Suprapubic skin (tissue), 4 donors: ENCODE measurements at regions not wholly inside any gene's neighbourhood (a gene's known extent, or its start where the extent isn't known, plus 50 kb on each side); places are given as distances from the start of the nearest gene placed in this dataset.

Experiments used
- DNase-seq, 2 donors: peaks; one replicate each; pipeline ENCODE4 v3.0.0-alpha.2; 2019; ENCODE audit warnings: low spot score in 2 of 2
- H3K27ac ChIP-seq: fragments of 200-600 bp; sonication (generic); one replicate; pipeline ENCODE4 v1.5.1; 2019
- H3K27me3 ChIP-seq: fragments of 200-600 bp; sonication (generic); one replicate; pipeline ENCODE4 v1.5.1; 2019
- H3K36me3 ChIP-seq: fragments of 200-600 bp; sonication (generic); one replicate; pipeline ENCODE4 v1.5.1; 2019
- H3K4me1 ChIP-seq: fragments of 200-600 bp; sonication (generic); one replicate; pipeline ENCODE4 v1.5.1; 2019
- H3K4me3 ChIP-seq: fragments of 200-600 bp; sonication (generic); one replicate; pipeline ENCODE4 v1.5.1; 2019; ENCODE audit warnings: mild to moderate bottlenecking
- H3K9me3 ChIP-seq: fragments of 200-600 bp; sonication (generic); one replicate; pipeline ENCODE4 v1.5.1; 2019
- EP300 ChIP-seq: sonication (generic); formaldehyde crosslinking; IDR thresholded peaks from one replicate; pipeline ENCODE4 v1.6.1; 2017; ENCODE audit warnings: antibody characterized with exemption
- POLR2A ChIP-seq, 2 donors: fragments of 450-650 bp; IDR thresholded peaks; one replicate each; pipeline ENCODE4 v1.6.1; 2017; ENCODE audit warnings: antibody characterized with exemption in 2 of 2, mild to moderate bottlenecking in 2 of 2, moderate library complexity in 2 of 2
- POLR2AphosphoS5 ChIP-seq, 3 donors: sonication (generic); formaldehyde crosslinking; IDR thresholded peaks; one replicate each; pipeline ENCODE4 v1.6.1; 2017; ENCODE audit warnings: antibody characterized with exemption in 3 of 3
- WGBS: methylation state at CpG from one replicate; pipeline ENCODE4 v1.1.5; 2018; 5-methylcytosine and 5-hydroxymethylcytosine counted together
- TF ChIP-seq, protein P1 (sequence below), 2 donors: fragments of 200-600 bp in 1 of 2; fragments of 450-650 bp in 1 of 2; sonication (generic) in 1 of 2; IDR thresholded peaks; one replicate each; pipeline ENCODE4 v1.5.1; 2016 to 2019; ENCODE audit warnings: antibody characterized with exemption in 2 of 2, mild to moderate bottlenecking in 1 of 2, moderate library complexity in 1 of 2

GRCh38 chr2:234329202-234329960 is 167.5 kb downstream of the ARL4C start:
- no peak for DNase-seq
- no peak overlapping the region for H3K4me3 ChIP-seq
- H3K27ac ChIP-seq, result no peak overlapping the region
- 85% methylated on average over 10 of the region's 12 CpGs for WGBS
- no peaks in the 10 kb centered on the region for H3K27me3 ChIP-seq
- no peaks in the 10 kb centered on the region for H3K36me3 ChIP-seq
- peaks cover 4% of the 10 kb centered on the region for H3K4me1 ChIP-seq
- TF ChIP-seq POLR2A (IDR thresholded peaks at IDR 0.05) (no peak), EP300 (no peak), POLR2AphosphoS5 (IDR thresholded peaks at IDR 0.05) (no peak)
- TF ChIP-seq, protein P1, sequence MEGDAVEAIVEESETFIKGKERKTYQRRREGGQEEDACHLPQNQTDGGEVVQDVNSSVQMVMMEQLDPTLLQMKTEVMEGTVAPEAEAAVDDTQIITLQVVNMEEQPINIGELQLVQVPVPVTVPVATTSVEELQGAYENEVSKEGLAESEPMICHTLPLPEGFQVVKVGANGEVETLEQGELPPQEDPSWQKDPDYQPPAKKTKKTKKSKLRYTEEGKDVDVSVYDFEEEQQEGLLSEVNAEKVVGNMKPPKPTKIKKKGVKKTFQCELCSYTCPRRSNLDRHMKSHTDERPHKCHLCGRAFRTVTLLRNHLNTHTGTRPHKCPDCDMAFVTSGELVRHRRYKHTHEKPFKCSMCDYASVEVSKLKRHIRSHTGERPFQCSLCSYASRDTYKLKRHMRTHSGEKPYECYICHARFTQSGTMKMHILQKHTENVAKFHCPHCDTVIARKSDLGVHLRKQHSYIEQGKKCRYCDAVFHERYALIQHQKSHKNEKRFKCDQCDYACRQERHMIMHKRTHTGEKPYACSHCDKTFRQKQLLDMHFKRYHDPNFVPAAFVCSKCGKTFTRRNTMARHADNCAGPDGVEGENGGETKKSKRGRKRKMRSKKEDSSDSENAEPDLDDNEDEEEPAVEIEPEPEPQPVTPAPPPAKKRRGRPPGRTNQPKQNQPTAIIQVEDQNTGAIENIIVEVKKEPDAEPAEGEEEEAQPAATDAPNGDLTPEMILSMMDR (IDR thresholded peaks at IDR 0.05), result no peak
- no peaks in the 10 kb centered on the region for H3K9me3 ChIP-seq

DNA sequence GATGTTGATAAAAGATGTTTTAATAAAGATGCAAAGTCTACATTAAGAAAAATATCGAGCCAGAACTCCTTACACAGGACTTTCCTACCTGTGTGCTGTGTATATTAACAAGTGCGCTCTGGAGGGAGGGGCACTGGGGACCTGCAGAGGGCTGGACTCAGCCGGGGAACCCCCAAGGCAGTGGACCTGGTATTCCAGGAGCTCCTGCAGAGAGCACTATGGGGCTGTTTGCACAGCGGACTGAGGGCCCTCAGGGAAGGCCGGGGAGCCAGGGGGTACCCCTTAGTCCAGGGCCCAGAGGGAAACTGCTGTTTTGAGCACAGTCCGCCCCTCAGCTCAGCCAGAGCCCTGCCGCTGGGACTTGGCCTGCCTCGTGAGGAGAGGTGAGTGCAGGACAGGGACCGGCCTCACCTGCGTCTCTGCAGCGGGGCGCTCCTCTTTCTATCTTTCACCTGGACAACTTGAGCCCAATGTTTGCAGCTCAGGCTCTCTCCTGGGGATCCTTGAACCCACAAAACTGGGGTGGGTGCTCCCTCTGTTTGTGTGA is 168.4 kb downstream of the ARL4C start:
- WGBS, result 84% methylated on average over 5 of the region's 12 CpGs

GRCh38 chr2:234326694-234327093 is 170.2 kb downstream of the ARL4C start:
- WGBS, result 77% methylated on average over 2 of the region's 2 CpGs
- Histone ChIP-seq H3K27me3 (no peaks in the 10 kb centered on the region), H3K27ac (no peak overlapping the region), H3K36me3 (no peaks in the 10 kb centered on the region), H3K4me3 (no peak overlapping the region), H3K9me3 (no peaks in the 10 kb centered on the region), H3K4me1 (peaks cover 5% of the 10 kb centered on the region)
- DNase-seq, result no peak
- TF ChIP-seq, protein P1 (IDR thresholded peaks at IDR 0.05), result no peak
- TF ChIP-seq POLR2AphosphoS5 (IDR thresholded peaks at IDR 0.05) (no peak), EP300 (no peak), POLR2A (IDR thresholded peaks at IDR 0.05) (no peak)

More for the DNA sequence above, 168.4 kb downstream of the ARL4C start:
- H3K4me3 ChIP-seq, result no peak overlapping the region
- peaks cover 5% of the 10 kb centered on the region for H3K4me1 ChIP-seq
- no peak for TF ChIP-seq EP300
- TF ChIP-seq POLR2AphosphoS5 (IDR thresholded peaks at IDR 0.05), result no peak
- no peak for TF ChIP-seq POLR2A (IDR thresholded peaks at IDR 0.05)
- TF ChIP-seq, protein P1 (IDR thresholded peaks at IDR 0.05), result no peak
- no peaks in the 10 kb centered on the region for H3K27me3 ChIP-seq
- no peaks in the 10 kb centered on the region for H3K9me3 ChIP-seq
- DNase-seq, result no peak
- no peak overlapping the region for H3K27ac ChIP-seq
- no peaks in the 10 kb centered on the region for H3K36me3 ChIP-seq

- no peaks in the 10 kb centered on the region for H3K27me3 ChIP-seq
- no peaks in the 10 kb centered on the region for H3K36me3 ChIP-seq
- no peak overlapping the region for H3K27ac ChIP-seq
- TF ChIP-seq, protein P1 (IDR thresholded peaks at IDR 0.05), result no peak
- TF ChIP-seq POLR2A (IDR thresholded peaks at IDR 0.05), result no peak
- TF ChIP-seq POLR2AphosphoS5 (IDR thresholded peaks at IDR 0.05), result no peak
- TF ChIP-seq EP300, result no peak
- no peak overlapping the region for H3K4me3 ChIP-seq
- WGBS, result 32% methylated on average over 5 of the region's 5 CpGs
- no peak for DNase-seq
- peaks cover 5% of the 10 kb centered on the region for H3K4me1 ChIP-seq
- H3K9me3 ChIP-seq, result no peaks in the 10 kb centered on the region
Measured at GRCh38 chr2:234324116-234324515, 172.8 kb downstream of the ARL4C start.

GRCh38 chr2:234322766-234323465 is 174.0 kb downstream of the ARL4C start:
- Histone ChIP-seq H3K9me3 (no peaks in the 10 kb centered on the region), H3K27me3 (no peaks in the 10 kb centered on the region), H3K27ac (no peak overlapping the region), H3K4me1 (peaks cover 5% of the 10 kb centered on the region), H3K4me3 (no peak overlapping the region), H3K36me3 (no peaks in the 10 kb centered on the region)
- TF ChIP-seq POLR2A (IDR thresholded peaks at IDR 0.05) (no peak), EP300 (no peak), POLR2AphosphoS5 (IDR thresholded peaks at IDR 0.05) (no peak)
- TF ChIP-seq, protein P1 (IDR thresholded peaks at IDR 0.05), result no peak
- whole genome bisulfite sequencing, result 93% methylated on average over 2 of the region's 2 CpGs
- no peak for DNase-seq
